K562 (cell line): ENCODE measurements at regions not wholly inside any gene's neighbourhood (a gene's known extent, or its start where the extent isn't known, plus 50 kb on each side); places are given as distances from the start of the nearest gene placed in this dataset.

ENCODE experiments used
- CTCF ChIP-seq, 3 experiments: IDR thresholded peaks in 2 of 3; conservative IDR thresholded peaks in 1 of 3; 2 replicates each; pipeline ENCODE4 v1.5.1; 2011 to 2012; ENCODE audit warnings: low read length in 3 of 3, mild to moderate bottlenecking in 3 of 3, control low read depth in 2 of 3, improper control_type of control experiment in 1 of 3, inconsistent platforms in 1 of 3, low read depth in 1 of 3, mixed read lengths in 1 of 3, moderate library complexity in 1 of 3; ENCODE audit not compliant: insufficient read depth in 2 of 3
- GTF3C2 ChIP-seq: IDR thresholded peaks from 3 replicates; pipeline ENCODE4 v1.6.1; 2011; ENCODE audit warnings: borderline replicate concordance, mild to moderate bottlenecking, moderate library complexity; ENCODE audit not compliant: insufficient read length; ENCODE audit errors: extremely low read depth
- HOXB6 ChIP-seq: fragments of 250-450 bp; sonication (Bioruptor Pico); IDR thresholded peaks from 2 replicates; pipeline ENCODE4 v1.5.1; 2022; ENCODE audit warnings: mild to moderate bottlenecking, borderline replicate concordance
- MTA3 ChIP-seq: fragments of 450-650 bp; formaldehyde crosslinking; IDR thresholded peaks from 2 replicates; pipeline ENCODE4 v1.6.1; 2017; ENCODE audit warnings: mild to moderate bottlenecking, borderline replicate concordance
- MXI1 ChIP-seq: IDR thresholded peaks from 2 replicates; pipeline ENCODE4 v1.6.1; 2011; ENCODE audit warnings: low read depth, mild to moderate bottlenecking, improper control_type of control experiment, low read length
- NR2C1 ChIP-seq, 2 experiments: fragments of 450-650 bp; IDR thresholded peaks; 2 replicates each; pipeline ENCODE4 v1.6.1; 2017; ENCODE audit warnings: mild to moderate bottlenecking in 2 of 2, antibody characterized with exemption in 1 of 2, inconsistent platforms in 1 of 2, missing compliant biosample characterization in 1 of 2, missing genetic modification characterization in 1 of 2
- RCOR1 ChIP-seq, 2 experiments: IDR thresholded peaks; 2 replicates each; pipeline ENCODE4 v1.6.1; 2012; ENCODE audit warnings: low read depth in 2 of 2, low read length in 2 of 2, borderline replicate concordance in 1 of 2, improper control_type of control experiment in 1 of 2
- SP2 ChIP-seq: IDR thresholded peaks from 2 replicates; pipeline ENCODE4 v1.6.1; 2011; ENCODE audit warnings: mild to moderate bottlenecking, low read depth, low read length, moderate library complexity; ENCODE audit not compliant: poor library complexity, severe bottlenecking; ENCODE audit errors: extremely low read depth
- SPI1 ChIP-seq: IDR thresholded peaks from 2 replicates; pipeline ENCODE4 v1.6.1; 2011; ENCODE audit warnings: low read depth, low read length, control low read depth, borderline replicate concordance
- YBX1 ChIP-seq: fragments of 450-650 bp; IDR thresholded peaks from 2 replicates; pipeline ENCODE4 v1.7.1; 2016; ENCODE audit warnings: mild to moderate bottlenecking
- ZNF318 ChIP-seq, 2 experiments: fragments of 450-650 bp; IDR thresholded peaks; 2 replicates each; pipeline ENCODE4 v1.6.1; 2016; ENCODE audit warnings: mild to moderate bottlenecking in 2 of 2, borderline replicate concordance in 1 of 2, low read depth in 1 of 2, moderate library complexity in 1 of 2

- no peak for TF ChIP-seq CTCF (IDR thresholded peaks at IDR 0.05 in 2 of 3, conservative IDR thresholded peaks at IDR 0.05 in 1 of 3; ENCODE audit: insufficient read depth in 2 of 3, low read depth in 1 of 3, low read length in 3 of 3)
- TF ChIP-seq HOXB6, result no peak
- TF ChIP-seq MTA3, result no peak
- TF ChIP-seq GTF3C2, result no peak
- no peak for TF ChIP-seq SPI1
- no peak for TF ChIP-seq RCOR1 (IDR thresholded peaks at IDR 0.05; ENCODE audit: borderline replicate concordance in 1 of 2, low read depth in 2 of 2, low read length in 2 of 2)
- no peak for TF ChIP-seq NR2C1 (IDR thresholded peaks at IDR 0.05)
- TF ChIP-seq NR2C1 (tag; IDR thresholded peaks at IDR 0.05), result no peak
- no peak for TF ChIP-seq ZNF318 (IDR thresholded peaks at IDR 0.05; ENCODE audit: borderline replicate concordance in 1 of 2, low read depth in 1 of 2)
- TF ChIP-seq YBX1, result no peak
- no peak for TF ChIP-seq SP2
- TF ChIP-seq MXI1, result no peak
Observed at GRCh38 chr12:126156806-126157574, 1091.8 kb downstream of the AACS start.
